H1 (cell line): ENCODE measurements at regions not wholly inside any gene's neighbourhood (a gene's known extent, or its start where the extent isn't known, plus 50 kb on each side); places are given as distances from the start of the nearest gene placed in this dataset.
"Not testable (repeated sequence)": the region's sequence is repeated elsewhere in the genome, so short reads cannot be mapped to it uniquely, and the experiment has no call there.

Experiments used
- CREB1 ChIP-seq: IDR thresholded peaks from 2 replicates; pipeline ENCODE4 v1.6.1; 2012; ENCODE audit warnings: inconsistent platforms
- RBBP5 ChIP-seq: IDR thresholded peaks from 2 replicates; pipeline ENCODE4 v1.7.1; 2012; ENCODE audit warnings: low read depth, mild to moderate bottlenecking, inconsistent platforms, low read length, moderate library complexity, borderline replicate concordance
- SIN3A ChIP-seq, 2 experiments: IDR thresholded peaks in 1 of 2; conservative IDR thresholded peaks in 1 of 2; 2 replicates each; pipeline ENCODE4 v1.6.1; 2011 to 2012; ENCODE audit warnings: low read length in 2 of 2, improper control_type of control experiment in 1 of 2, low read depth in 1 of 2, mild to moderate bottlenecking in 1 of 2
- TF ChIP-seq, protein P1 (sequence below), 3 experiments: IDR thresholded peaks; 1 replicate in 2 of 3; 2 replicates in 1 of 3; pipeline versions ENCODE4 v1.5.1 to v1.6.1; 2011; ENCODE audit warnings: low read length in 3 of 3, mild to moderate bottlenecking in 3 of 3, inconsistent platforms in 2 of 3, low read depth in 1 of 3, moderate library complexity in 1 of 3; ENCODE audit not compliant: insufficient read depth in 1 of 3; ENCODE audit errors: control extremely low read depth in 1 of 3
- TF ChIP-seq, protein P2 (sequence below): IDR thresholded peaks from 2 replicates; pipeline ENCODE4 v1.6.1; 2012; ENCODE audit warnings: inconsistent platforms

DNA sequence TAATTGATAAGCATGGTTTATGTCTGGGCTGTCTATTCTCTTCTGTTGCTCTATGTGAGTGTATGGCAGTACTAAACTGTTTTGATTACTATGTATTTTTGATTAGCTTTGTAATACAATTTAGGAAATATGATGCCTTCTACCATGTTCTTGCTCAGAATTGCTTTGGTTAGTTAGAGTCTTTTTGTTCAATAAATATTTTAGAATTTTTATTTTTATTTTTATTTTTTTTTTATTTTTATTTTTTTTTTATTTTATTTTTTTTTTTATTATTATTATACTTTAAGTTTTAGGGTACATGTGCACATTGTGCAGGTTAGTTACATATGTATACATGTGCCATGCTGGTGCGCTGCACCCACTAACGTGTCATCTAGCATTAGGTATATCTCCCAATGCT, 710.3 kb downstream of the GBE1 start:
- TF ChIP-seq, protein P1, sequence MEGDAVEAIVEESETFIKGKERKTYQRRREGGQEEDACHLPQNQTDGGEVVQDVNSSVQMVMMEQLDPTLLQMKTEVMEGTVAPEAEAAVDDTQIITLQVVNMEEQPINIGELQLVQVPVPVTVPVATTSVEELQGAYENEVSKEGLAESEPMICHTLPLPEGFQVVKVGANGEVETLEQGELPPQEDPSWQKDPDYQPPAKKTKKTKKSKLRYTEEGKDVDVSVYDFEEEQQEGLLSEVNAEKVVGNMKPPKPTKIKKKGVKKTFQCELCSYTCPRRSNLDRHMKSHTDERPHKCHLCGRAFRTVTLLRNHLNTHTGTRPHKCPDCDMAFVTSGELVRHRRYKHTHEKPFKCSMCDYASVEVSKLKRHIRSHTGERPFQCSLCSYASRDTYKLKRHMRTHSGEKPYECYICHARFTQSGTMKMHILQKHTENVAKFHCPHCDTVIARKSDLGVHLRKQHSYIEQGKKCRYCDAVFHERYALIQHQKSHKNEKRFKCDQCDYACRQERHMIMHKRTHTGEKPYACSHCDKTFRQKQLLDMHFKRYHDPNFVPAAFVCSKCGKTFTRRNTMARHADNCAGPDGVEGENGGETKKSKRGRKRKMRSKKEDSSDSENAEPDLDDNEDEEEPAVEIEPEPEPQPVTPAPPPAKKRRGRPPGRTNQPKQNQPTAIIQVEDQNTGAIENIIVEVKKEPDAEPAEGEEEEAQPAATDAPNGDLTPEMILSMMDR (IDR thresholded peaks at IDR 0.05; ENCODE audit: control extremely low read depth in 1 of 3, insufficient read depth in 1 of 3, low read depth in 1 of 3, low read length in 3 of 3), result not testable (repeated sequence)
- not testable (repeated sequence) for TF ChIP-seq SIN3A (conservative IDR thresholded peaks at IDR 0.05 in 1 of 2, IDR thresholded peaks at IDR 0.05 in 1 of 2; ENCODE audit: low read depth in 1 of 2, low read length in 2 of 2); RBBP5; CREB1
- TF ChIP-seq, protein P2, sequence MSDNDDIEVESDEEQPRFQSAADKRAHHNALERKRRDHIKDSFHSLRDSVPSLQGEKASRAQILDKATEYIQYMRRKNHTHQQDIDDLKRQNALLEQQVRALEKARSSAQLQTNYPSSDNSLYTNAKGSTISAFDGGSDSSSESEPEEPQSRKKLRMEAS, result not testable (repeated sequence)
